ENCODE measurements at regions not wholly inside any gene's neighbourhood (a gene's known extent, or its start where the extent isn't known, plus 50 kb on each side); places are given as distances from the start of the nearest gene placed in this dataset.
"Not testable (repeated sequence)": the region's sequence is repeated elsewhere in the genome, so short reads cannot be mapped to it uniquely, and the experiment has no call there.

GRCh38 chr9:135359764-135360163 is 119.8 kb upstream of the PPP1R26 start:
- DNase-seq (ENCODE audit: low read depth), result no peak
- TF ChIP-seq, protein P1, sequence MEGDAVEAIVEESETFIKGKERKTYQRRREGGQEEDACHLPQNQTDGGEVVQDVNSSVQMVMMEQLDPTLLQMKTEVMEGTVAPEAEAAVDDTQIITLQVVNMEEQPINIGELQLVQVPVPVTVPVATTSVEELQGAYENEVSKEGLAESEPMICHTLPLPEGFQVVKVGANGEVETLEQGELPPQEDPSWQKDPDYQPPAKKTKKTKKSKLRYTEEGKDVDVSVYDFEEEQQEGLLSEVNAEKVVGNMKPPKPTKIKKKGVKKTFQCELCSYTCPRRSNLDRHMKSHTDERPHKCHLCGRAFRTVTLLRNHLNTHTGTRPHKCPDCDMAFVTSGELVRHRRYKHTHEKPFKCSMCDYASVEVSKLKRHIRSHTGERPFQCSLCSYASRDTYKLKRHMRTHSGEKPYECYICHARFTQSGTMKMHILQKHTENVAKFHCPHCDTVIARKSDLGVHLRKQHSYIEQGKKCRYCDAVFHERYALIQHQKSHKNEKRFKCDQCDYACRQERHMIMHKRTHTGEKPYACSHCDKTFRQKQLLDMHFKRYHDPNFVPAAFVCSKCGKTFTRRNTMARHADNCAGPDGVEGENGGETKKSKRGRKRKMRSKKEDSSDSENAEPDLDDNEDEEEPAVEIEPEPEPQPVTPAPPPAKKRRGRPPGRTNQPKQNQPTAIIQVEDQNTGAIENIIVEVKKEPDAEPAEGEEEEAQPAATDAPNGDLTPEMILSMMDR (conservative IDR thresholded peaks at IDR 0.05; ENCODE audit: low read depth, low read length), result no peak
- no peak overlapping the region for H3K4me3 ChIP-seq (ENCODE audit: low read depth, low read length)

DNA sequence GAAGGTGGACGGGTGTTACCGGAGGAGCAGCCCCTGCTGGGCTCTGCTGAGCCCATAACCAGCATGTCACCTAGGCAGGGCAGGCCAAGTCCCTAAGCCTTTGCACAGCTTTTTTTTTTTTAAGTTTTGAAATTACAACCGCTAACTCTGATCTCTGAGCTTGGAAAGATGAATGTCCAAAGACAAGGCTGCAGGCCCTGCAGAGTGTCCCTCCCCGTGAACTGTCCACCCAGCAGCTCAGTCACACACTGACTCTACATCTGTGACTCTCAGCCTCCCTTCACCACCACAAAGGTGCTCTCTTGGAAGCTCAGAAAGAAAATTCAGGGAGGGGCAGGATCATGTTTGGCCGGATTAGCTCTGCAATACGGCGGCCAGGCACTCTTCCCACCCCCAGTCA is 119.0 kb upstream of the PPP1R26 start:
- TF ChIP-seq, protein P1 (conservative IDR thresholded peaks at IDR 0.05; ENCODE audit: low read depth, low read length), result no peak
- no peak for DNase-seq (ENCODE audit: low read depth)
- no peak overlapping the region for H3K4me3 ChIP-seq (ENCODE audit: low read depth, low read length)

- not testable (repeated sequence) for DNase-seq (ENCODE audit: low read depth); H3K4me3 ChIP-seq (ENCODE audit: low read depth, low read length)
These were observed 117.9 kb upstream of the PPP1R26 start for GRCh38 chr9:135361668-135362067.

DNA sequence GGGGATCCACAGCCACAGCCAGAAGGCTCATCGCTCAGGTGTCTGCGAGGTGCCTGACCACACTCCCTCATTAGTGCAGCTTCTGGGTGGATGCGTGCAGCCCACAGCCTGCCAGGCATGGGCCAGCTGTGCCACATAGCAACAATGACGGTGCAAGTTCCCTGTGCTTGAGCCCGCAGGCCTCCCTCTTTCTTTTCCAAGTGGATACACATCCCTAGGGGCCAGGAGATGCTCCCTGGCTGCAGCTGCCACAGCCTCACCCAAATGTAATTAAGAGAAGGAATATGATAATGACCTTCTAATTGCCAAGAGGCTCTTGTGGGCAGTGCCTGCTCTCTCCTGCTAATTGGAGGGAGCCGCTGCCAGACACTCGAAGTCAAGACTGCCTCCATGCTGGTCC is 116.0 kb upstream of the PPP1R26 start:
- TF ChIP-seq, protein P1 (conservative IDR thresholded peaks at IDR 0.05; ENCODE audit: low read depth, low read length), result no peak
- H3K4me3 ChIP-seq (ENCODE audit: low read depth, low read length), result no peak overlapping the region

DNA sequence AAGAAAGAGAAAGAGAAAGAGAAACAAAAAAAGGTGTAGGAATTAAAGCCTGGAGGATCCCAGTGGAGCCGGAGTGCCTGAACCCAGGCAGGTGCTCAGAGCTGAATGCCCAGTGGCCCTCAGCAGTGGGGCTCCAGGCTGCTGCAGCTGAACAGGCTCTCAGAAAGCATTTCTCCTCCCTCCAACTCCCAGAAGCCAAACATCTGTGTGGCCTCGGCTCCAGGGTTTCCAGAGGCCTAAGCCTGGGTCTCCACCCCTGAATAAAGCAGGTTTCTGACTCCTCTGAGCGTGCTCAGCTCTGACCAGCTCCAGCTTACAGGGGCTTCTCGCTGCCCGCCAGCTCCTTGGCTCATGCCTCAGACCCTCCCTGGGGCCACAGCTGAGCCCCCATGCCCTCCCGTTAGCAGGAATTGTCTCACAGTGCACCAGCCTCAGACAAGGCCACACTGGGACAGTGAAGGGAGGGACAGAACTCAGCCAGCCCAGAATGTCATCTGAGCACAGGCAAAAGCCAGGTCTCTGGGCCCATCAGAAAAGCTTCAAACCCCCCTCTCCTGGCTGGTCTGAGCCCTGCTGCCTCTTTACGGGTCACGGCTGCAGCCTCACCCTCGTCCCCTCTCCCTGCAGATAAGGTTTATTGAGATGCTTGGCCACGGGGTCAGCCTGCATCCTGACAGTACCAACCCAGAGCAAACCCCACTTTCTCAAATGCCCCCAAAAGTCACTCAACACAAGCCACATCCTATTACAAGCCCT is 114.4 kb upstream of the PPP1R26 start:
- DNase-seq (ENCODE audit: low read depth), result no peak
- TF ChIP-seq, protein P1 (conservative IDR thresholded peaks at IDR 0.05; ENCODE audit: low read depth, low read length), result no peak
- no peak overlapping the region for H3K4me3 ChIP-seq (ENCODE audit: low read depth, low read length)

More for the DNA sequence above, 116.0 kb upstream of the PPP1R26 start:
- no peak for DNase-seq (ENCODE audit: low read depth)

DNA sequence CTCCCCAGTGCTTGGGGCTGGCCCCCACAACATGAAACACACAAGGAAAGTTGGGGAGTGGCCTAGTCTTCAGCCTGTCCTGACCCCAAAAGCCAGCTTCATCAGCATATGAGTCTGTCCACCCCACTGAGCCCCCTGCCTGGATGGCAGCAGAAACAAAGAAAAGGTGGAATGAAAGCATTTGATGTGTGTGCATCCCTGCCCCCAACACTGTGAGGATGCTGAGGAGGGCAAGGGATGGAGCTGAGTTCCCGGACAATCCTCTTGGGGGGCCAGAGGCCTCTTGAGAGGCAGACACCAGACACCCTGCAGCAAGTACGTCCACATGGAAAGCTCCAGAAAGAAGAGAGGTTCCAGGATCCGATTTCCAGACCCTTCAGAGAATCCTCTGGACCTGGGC is 113.5 kb upstream of the PPP1R26 start:
- no peak for DNase-seq (ENCODE audit: low read depth)
- no peak overlapping the region for H3K4me3 ChIP-seq (ENCODE audit: low read depth, low read length)
- TF ChIP-seq, protein P1 (conservative IDR thresholded peaks at IDR 0.05; ENCODE audit: low read depth, low read length), result no peak

- TF ChIP-seq, protein P1 (conservative IDR thresholded peaks at IDR 0.05; ENCODE audit: low read depth, low read length), result no peak
- no peak for DNase-seq (ENCODE audit: low read depth)
- H3K4me3 ChIP-seq (ENCODE audit: low read depth, low read length), result no peak overlapping the region
These were observed 110.1 kb upstream of the PPP1R26 start for GRCh38 chr9:135369412-135369990.

Measured in epithelial cell of proximal tubule (primary cell).